IMR-90 (cell line): ENCODE measurements at regions not wholly inside any gene's neighbourhood (a gene's known extent, or its start where the extent isn't known, plus 50 kb on each side); places are given as distances from the start of the nearest gene placed in this dataset.

Experiments used
- ATAC-seq: fragments of 200-7000 bp; cut with Tn5 transposase; 2 replicates; pipeline ENCODE4 v1.9.1; 2020; ENCODE audit warnings: low read depth, mild to moderate bottlenecking, moderate library complexity
- BruUV-seq: library from RNA; stranded (reverse); fragments of 400-500 nt; replicated peaks from 2 replicates; lab custom pipeline; 2021; lab: Mats Ljungman, UMichigan
- CTCF ChIA-PET: fragments of 300-600 bp; formaldehyde crosslinking; extraction: SDS; loops from one replicate; lab custom pipeline; 2021; ENCODE audit warnings: antibody characterized with exemption; lab: Yijun Ruan, JAX
- POLR2A ChIA-PET: fragments of 300-600 bp; sonication (Branson Sonifier 250); formaldehyde crosslinking; loops from one replicate; lab custom pipeline; 2022; ENCODE audit warnings: antibody characterized with exemption; ENCODE audit not compliant: unreplicated experiment; lab: Charles Lee
- DNase-seq: peaks from one replicate; pipeline ENCODE4 v3.0.0; 2013
- H2AFZ ChIP-seq: replicated peaks from 2 replicates; pipeline ENCODE3; 2013; ENCODE audit warnings: low read length, mild to moderate bottlenecking; ENCODE audit not compliant: poor library complexity
- H2AK5ac ChIP-seq: 2 replicates; pipeline ENCODE4 v1.6.1; 2013; ENCODE audit warnings: low read depth, low read length, inconsistent platforms
- H2AK9ac ChIP-seq: replicated peaks from 2 replicates; pipeline ENCODE3; 2013; ENCODE audit warnings: mild to moderate bottlenecking, low read depth, low read length, moderate library complexity; ENCODE audit not compliant: poor library complexity
- H2BK120ac ChIP-seq: 2 replicates; pipeline ENCODE4 v1.6.1; 2013; ENCODE audit warnings: low read depth, low read length, inconsistent platforms
- H2BK15ac ChIP-seq: 3 replicates; pipeline ENCODE4 v1.6.1; 2013; ENCODE audit warnings: low read depth, low read length, inconsistent platforms
- H2BK20ac ChIP-seq: 2 replicates; pipeline ENCODE4 v1.6.1; 2013; ENCODE audit warnings: low read depth, mild to moderate bottlenecking, inconsistent platforms, low read length, moderate library complexity
- H2BK5ac ChIP-seq: 2 replicates; pipeline ENCODE4 v1.6.1; 2013; ENCODE audit warnings: mild to moderate bottlenecking, low read depth, low read length, inconsistent platforms; ENCODE audit not compliant: poor library complexity, severe bottlenecking
- H3K14ac ChIP-seq: replicated peaks from 2 replicates; pipeline ENCODE4 v1.6.1; 2013; ENCODE audit warnings: low read depth, low read length, inconsistent platforms
- H3K18ac ChIP-seq: 2 replicates; pipeline ENCODE4 v1.6.1; 2013; ENCODE audit warnings: low read depth, low read length, control low read depth
- H3K23ac ChIP-seq: 2 replicates; pipeline ENCODE4 v1.6.1; 2013; ENCODE audit warnings: low read depth, low read length, inconsistent platforms
- H3K27ac ChIP-seq: 2 replicates; pipeline ENCODE4 v1.5.1; 2013; ENCODE audit warnings: mild to moderate bottlenecking, control low read depth, low read length; ENCODE audit not compliant: insufficient read depth
- H3K27me3 ChIP-seq: 2 replicates; pipeline ENCODE4 v1.6.1; 2013; ENCODE audit warnings: low read length; ENCODE audit not compliant: control insufficient read depth, insufficient read depth
- H3K36me3 ChIP-seq: 2 replicates; pipeline ENCODE4 v1.6.1; 2013; ENCODE audit warnings: low read length, mixed read lengths; ENCODE audit not compliant: control insufficient read depth, insufficient read depth
- H3K4ac ChIP-seq: 2 replicates; pipeline ENCODE4 v1.6.1; 2013; ENCODE audit warnings: low read depth, low read length, inconsistent platforms
- H3K4me1 ChIP-seq: 2 replicates; pipeline ENCODE4 v1.6.1; 2013; ENCODE audit warnings: low read length, mixed read lengths; ENCODE audit not compliant: control insufficient read depth, insufficient read depth
- H3K4me2 ChIP-seq: 2 replicates; pipeline ENCODE4 v1.6.1; 2013; ENCODE audit warnings: low read depth, mild to moderate bottlenecking, control low read depth, low read length, moderate library complexity
- H3K4me3 ChIP-seq: 2 replicates; pipeline ENCODE4 v1.5.1; 2013; ENCODE audit warnings: low read depth, mild to moderate bottlenecking, control low read depth, low read length, moderate library complexity; ENCODE audit not compliant: insufficient read depth
- H3K56ac ChIP-seq: 2 replicates; pipeline ENCODE4 v1.6.1; 2013; ENCODE audit warnings: low read length, inconsistent platforms; ENCODE audit not compliant: insufficient read depth; ENCODE audit errors: extremely low read depth
- H3K79me1 ChIP-seq, 2 experiments: 2 replicates each; pipeline ENCODE4 v1.6.1; 2013; ENCODE audit warnings: low read length in 2 of 2, inconsistent platforms in 1 of 2, low read depth in 1 of 2
- H3K9ac ChIP-seq: 2 replicates; pipeline ENCODE4 v1.6.1; 2013; ENCODE audit warnings: low read depth, low read length, control low read depth
- H3K9me1 ChIP-seq: 2 replicates; pipeline ENCODE4 v1.6.1; 2013; ENCODE audit warnings: low read length, inconsistent platforms; ENCODE audit not compliant: insufficient read depth
- H3K9me3 ChIP-seq: 2 replicates; pipeline ENCODE4 v1.6.1; 2013; ENCODE audit warnings: low read length; ENCODE audit not compliant: control insufficient read depth, insufficient read depth
- H4K20me1 ChIP-seq: 2 replicates; pipeline ENCODE4 v1.6.1; 2013; ENCODE audit warnings: low read length, inconsistent platforms; ENCODE audit not compliant: insufficient read depth
- H4K5ac ChIP-seq: 2 replicates; pipeline ENCODE4 v1.6.1; 2013; ENCODE audit warnings: mild to moderate bottlenecking, low read depth, low read length, control low read depth
- H4K8ac ChIP-seq, 2 experiments: 2 replicates each; pipeline ENCODE4 v1.6.1; 2013; ENCODE audit warnings: low read depth in 2 of 2, low read length in 2 of 2, control low read depth in 1 of 2, inconsistent platforms in 1 of 2
- H4K91ac ChIP-seq: 2 replicates; pipeline ENCODE4 v1.6.1; 2013; ENCODE audit warnings: low read depth, low read length, inconsistent platforms; ENCODE audit not compliant: insufficient read depth
- BHLHE40 ChIP-seq: fragments of 150-350 bp; IDR thresholded peaks from 2 replicates; pipeline ENCODE4 v1.6.1; 2016; ENCODE audit warnings: mild to moderate bottlenecking, low read depth, low read length
- CEBPB ChIP-seq: IDR thresholded peaks from 2 replicates; pipeline ENCODE4 v1.6.1; 2012; ENCODE audit warnings: low read depth, low read length, improper control_type of control experiment
- CHD1 ChIP-seq: IDR thresholded peaks from 2 replicates; pipeline ENCODE4 v1.6.1; 2012; ENCODE audit warnings: low read depth, low read length, improper control_type of control experiment
- FOS ChIP-seq: fragments of 150-350 bp; IDR thresholded peaks from 2 replicates; pipeline ENCODE4 v1.6.1; 2016; ENCODE audit warnings: low read depth, low read length
- MAFK ChIP-seq: IDR thresholded peaks from 2 replicates; pipeline ENCODE4 v1.6.1; 2012; ENCODE audit warnings: low read depth, low read length, improper control_type of control experiment
- MAZ ChIP-seq: IDR thresholded peaks from 2 replicates; pipeline ENCODE4 v1.6.1; 2012; ENCODE audit warnings: low read depth, mild to moderate bottlenecking, low read length, improper control_type of control experiment, moderate library complexity, borderline replicate concordance
- MXI1 ChIP-seq: IDR thresholded peaks from 2 replicates; pipeline ENCODE4 v1.6.1; 2012; ENCODE audit warnings: low read depth, mild to moderate bottlenecking, low read length, moderate library complexity, borderline replicate concordance
- NFE2L2 ChIP-seq: fragments of 150-350 bp; IDR thresholded peaks from 2 replicates; pipeline ENCODE4 v1.6.1; 2016; ENCODE audit warnings: low read depth, mild to moderate bottlenecking, low read length
- POLR2A ChIP-seq: IDR thresholded peaks from 2 replicates; pipeline ENCODE4 v1.6.1; 2012; ENCODE audit warnings: mild to moderate bottlenecking, low read depth, low read length
- RAD21 ChIP-seq: IDR thresholded peaks from 2 replicates; pipeline ENCODE4 v1.6.1; 2012; ENCODE audit warnings: low read length, improper control_type of control experiment
- RCOR1 ChIP-seq: IDR thresholded peaks from 2 replicates; pipeline ENCODE4 v1.6.1; 2012; ENCODE audit warnings: mild to moderate bottlenecking, low read length, improper control_type of control experiment; ENCODE audit not compliant: insufficient replicate concordance
- RFX5 ChIP-seq: IDR thresholded peaks from 2 replicates; pipeline ENCODE4 v1.8.0; 2012; ENCODE audit warnings: low read depth, mild to moderate bottlenecking, low read length, moderate library complexity
- SMC3 ChIP-seq: fragments of 150-350 bp; IDR thresholded peaks from 2 replicates; pipeline ENCODE4 v1.6.1; 2016; ENCODE audit warnings: low read depth, mild to moderate bottlenecking, antibody characterized with exemption, low read length, moderate library complexity
- WGBS, 2 experiments: methylation state at CpG; one replicate each; pipeline versions ENCODE4 v1.1.5 to v1.1.7; 2013; ENCODE audit warnings: missing lambda C conversion rate in 2 of 2; ENCODE audit not compliant: insufficient read length in 1 of 2; ENCODE audit errors: extremely low coverage in 2 of 2; 5-methylcytosine and 5-hydroxymethylcytosine counted together
- dilution Hi-C: fragments of 300-500 bp; cut with HindIII; formaldehyde crosslinking; loops from one replicate; pipeline ENCODE4 v1.14.3; 2018; ENCODE audit warnings: low sequenced_read_pairs; ENCODE audit not compliant: unreplicated experiment
- in situ Hi-C: fragments of 300-500 bp; cut with MboI; formaldehyde crosslinking; loops from 3 replicates; pipeline ENCODE4 v1.14.3; 2019; ENCODE audit warnings: low sequenced_read_pairs, inconsistent platforms, mixed read lengths
- intact Hi-C: fragments of 100-400 bp; cut with micrococcal nuclease; formaldehyde crosslinking; loops from 2 replicates; pipeline ENCODE4 v1.10.0; 2022
- TF ChIP-seq, protein P1 (sequence below): fragments of 150-350 bp; IDR thresholded peaks from 2 replicates; pipeline ENCODE4 v1.6.1; 2017; ENCODE audit warnings: mild to moderate bottlenecking, antibody characterized with exemption, low read length, low read depth
- TF ChIP-seq, protein P2 (sequence below): fragments of 150-350 bp; IDR thresholded peaks from 2 replicates; pipeline ENCODE4 v1.6.1; 2016; ENCODE audit warnings: low read depth, mild to moderate bottlenecking, low read length, moderate library complexity, borderline replicate concordance
- TF ChIP-seq, protein P3 (sequence below): conservative IDR thresholded peaks from 2 replicates; pipeline ENCODE4 v1.5.1; 2012; ENCODE audit warnings: mild to moderate bottlenecking, low read depth, low read length, improper control_type of control experiment

DNA sequence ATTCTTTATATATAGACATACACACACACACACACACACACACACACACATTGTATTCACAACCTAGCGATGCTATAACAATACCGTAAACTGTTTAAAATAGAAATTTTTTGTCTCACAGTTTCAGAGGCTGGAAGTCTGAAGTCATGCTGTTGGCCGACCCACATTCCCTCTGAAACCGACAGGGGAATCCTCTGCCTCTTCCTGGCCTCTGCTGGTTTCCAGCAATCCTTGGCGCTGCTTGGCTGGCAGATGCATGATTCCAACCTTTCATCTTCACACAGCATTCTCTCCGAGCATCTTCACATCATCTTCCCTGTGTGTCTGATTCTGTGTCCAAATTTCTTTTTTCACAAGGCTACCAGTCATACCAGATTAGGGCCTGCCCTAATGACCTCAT, 94.8 kb downstream of the CCDC71L start:
- ATAC-seq = no peak
- intact Hi-C loops (no loop called here), in situ Hi-C loops (no loop called here), dilution Hi-C loops (no loop called here)
- Histone ChIP-seq H3K27ac (no peak overlapping the region), H3K14ac (no peak overlapping the region), H3K18ac (no peak overlapping the region), H4K8ac (no peak overlapping the region), H3K4me3 (no peak overlapping the region), H3K9me1 (peaks cover 8% of the 10 kb centered on the region; the same call in 1 of the 2 replicates), H3K27me3 (no peaks in the 10 kb centered on the region), H3K23ac (no peak overlapping the region), H2BK5ac (no peak overlapping the region), H2BK120ac (0 out of 2 replicates have a peak overlapping the region, but pooled peaks have one; percentile 9), H4K5ac (no peak overlapping the region), H3K9me3 (no peaks in the 10 kb centered on the region), H3K4me1 (peaks cover 8% of the 10 kb centered on the region), H2AK9ac (no peak overlapping the region), H3K36me3 (no peaks in the 10 kb centered on the region), H2AK5ac (no peak overlapping the region), H3K4ac (0 out of 2 replicates have a peak overlapping the region, but pooled peaks have one; percentile 35), H3K56ac (no peak overlapping the region), H4K91ac (peak overlapping the region; percentile 41), H3K9ac (no peak overlapping the region), H2BK20ac (no peak overlapping the region), H2BK15ac (no peak overlapping the region), H4K20me1 (no peaks in the 10 kb centered on the region), H3K4me2 (no peak overlapping the region), H3K79me1 (no peaks in the 10 kb centered on the region), H2AFZ (no peak overlapping the region)
- WGBS, 2 experiments = 54% methylated on average over 4 of the region's 6 CpGs; no CpG with 5 or more reads in 1 of the 2 experiments
- POLR2A ChIA-PET = no interaction called here
- BruUV-seq = no TSS peak
- TF ChIP-seq MAZ (no peak), MAFK (no peak), RFX5 (no peak), CEBPB (no peak), RCOR1 (no peak), FOS (no peak), SMC3 (no peak), RAD21 (no peak), CHD1 (no peak), NFE2L2 (no peak), POLR2A (no peak), MXI1 (no peak), BHLHE40 (no peak)
- TF ChIP-seq, protein P1, sequence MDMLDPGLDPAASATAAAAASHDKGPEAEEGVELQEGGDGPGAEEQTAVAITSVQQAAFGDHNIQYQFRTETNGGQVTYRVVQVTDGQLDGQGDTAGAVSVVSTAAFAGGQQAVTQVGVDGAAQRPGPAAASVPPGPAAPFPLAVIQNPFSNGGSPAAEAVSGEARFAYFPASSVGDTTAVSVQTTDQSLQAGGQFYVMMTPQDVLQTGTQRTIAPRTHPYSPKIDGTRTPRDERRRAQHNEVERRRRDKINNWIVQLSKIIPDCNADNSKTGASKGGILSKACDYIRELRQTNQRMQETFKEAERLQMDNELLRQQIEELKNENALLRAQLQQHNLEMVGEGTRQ = no peak
- TF ChIP-seq, protein P2, sequence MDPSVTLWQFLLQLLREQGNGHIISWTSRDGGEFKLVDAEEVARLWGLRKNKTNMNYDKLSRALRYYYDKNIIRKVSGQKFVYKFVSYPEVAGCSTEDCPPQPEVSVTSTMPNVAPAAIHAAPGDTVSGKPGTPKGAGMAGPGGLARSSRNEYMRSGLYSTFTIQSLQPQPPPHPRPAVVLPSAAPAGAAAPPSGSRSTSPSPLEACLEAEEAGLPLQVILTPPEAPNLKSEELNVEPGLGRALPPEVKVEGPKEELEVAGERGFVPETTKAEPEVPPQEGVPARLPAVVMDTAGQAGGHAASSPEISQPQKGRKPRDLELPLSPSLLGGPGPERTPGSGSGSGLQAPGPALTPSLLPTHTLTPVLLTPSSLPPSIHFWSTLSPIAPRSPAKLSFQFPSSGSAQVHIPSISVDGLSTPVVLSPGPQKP = no peak
- TF ChIP-seq, protein P3, sequence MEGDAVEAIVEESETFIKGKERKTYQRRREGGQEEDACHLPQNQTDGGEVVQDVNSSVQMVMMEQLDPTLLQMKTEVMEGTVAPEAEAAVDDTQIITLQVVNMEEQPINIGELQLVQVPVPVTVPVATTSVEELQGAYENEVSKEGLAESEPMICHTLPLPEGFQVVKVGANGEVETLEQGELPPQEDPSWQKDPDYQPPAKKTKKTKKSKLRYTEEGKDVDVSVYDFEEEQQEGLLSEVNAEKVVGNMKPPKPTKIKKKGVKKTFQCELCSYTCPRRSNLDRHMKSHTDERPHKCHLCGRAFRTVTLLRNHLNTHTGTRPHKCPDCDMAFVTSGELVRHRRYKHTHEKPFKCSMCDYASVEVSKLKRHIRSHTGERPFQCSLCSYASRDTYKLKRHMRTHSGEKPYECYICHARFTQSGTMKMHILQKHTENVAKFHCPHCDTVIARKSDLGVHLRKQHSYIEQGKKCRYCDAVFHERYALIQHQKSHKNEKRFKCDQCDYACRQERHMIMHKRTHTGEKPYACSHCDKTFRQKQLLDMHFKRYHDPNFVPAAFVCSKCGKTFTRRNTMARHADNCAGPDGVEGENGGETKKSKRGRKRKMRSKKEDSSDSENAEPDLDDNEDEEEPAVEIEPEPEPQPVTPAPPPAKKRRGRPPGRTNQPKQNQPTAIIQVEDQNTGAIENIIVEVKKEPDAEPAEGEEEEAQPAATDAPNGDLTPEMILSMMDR = no peak
- DNase-seq = no peak
- CTCF ChIA-PET = no interaction called here
